K562 (cell line): ENCODE measurements at regions not wholly inside any gene's neighbourhood (a gene's known extent, or its start where the extent isn't known, plus 50 kb on each side); places are given as distances from the start of the nearest gene placed in this dataset.

ENCODE experiments used
- ATAC-seq: fragments of 200-7000 bp; cut with Tn5 transposase; 3 replicates; pipeline ENCODE4 v1.9.1; 2020; ENCODE audit warnings: moderate library complexity
- BruUV-seq: library from RNA; stranded (reverse); fragments of 400-500 nt; replicated peaks from 2 replicates; lab custom pipeline; 2021; lab: Mats Ljungman, UMichigan
- CTCF ChIA-PET: fragments of 300-600 bp; formaldehyde crosslinking; extraction: SDS; loops from one replicate; lab custom pipeline; 2021; ENCODE audit warnings: low intra/inter-chr PET ratio; lab: Yijun Ruan, JAX
- POLR2A ChIA-PET: fragments of 300-600, 350-650 bp; sonication (Branson Sonifier 250); formaldehyde crosslinking; extraction: SDS; loops from one replicate; lab custom pipeline; 2021; ENCODE audit warnings: antibody characterized with exemption, inconsistent platforms; lab: Yijun Ruan, JAX
- DNase-seq, 4 experiments: peaks; one replicate each; pipeline versions ENCODE4 v3.0.0 to v3.0.0-alpha.2; 2011 to 2018; ENCODE audit warnings: low spot score in 3 of 4, mixed read lengths in 3 of 4; ENCODE audit errors: extremely low read depth in 1 of 4
- FAIRE-seq: peaks from 2 replicates; lab custom pipeline; 2011; peaks lifted over from hg19 to GRCh38; lab: Jason Lieb, UNC
- H2AFZ ChIP-seq: 2 replicates; pipeline ENCODE4 v1.6.0; 2011; ENCODE audit warnings: low read depth, low read length, control low read depth, inconsistent platforms
- H3K27ac ChIP-seq: fragments of 200-600 bp; 3 replicates; pipeline ENCODE4 v1.8.0; 2011; ENCODE audit warnings: low read depth, mild to moderate bottlenecking, control low read depth, inconsistent platforms, low read length, moderate library complexity, mixed read lengths; ENCODE audit errors: extremely low read depth
- H3K27me3 ChIP-seq, 2 experiments: fragments of 300-600 bp in 1 of 2; 2 replicates in 1 of 2; 3 replicates in 1 of 2; pipeline versions ENCODE4 v1.6.0 to v1.8.0; 2011; ENCODE audit warnings: inconsistent platforms in 2 of 2, low read length in 2 of 2, mild to moderate bottlenecking in 1 of 2, mixed read lengths in 1 of 2, moderate library complexity in 1 of 2; ENCODE audit not compliant: control insufficient read depth in 2 of 2, insufficient read depth in 2 of 2
- H3K36me3 ChIP-seq: fragments of 300-600 bp; 3 replicates; pipeline ENCODE4 v1.8.0; 2011; ENCODE audit warnings: mild to moderate bottlenecking, low read length, inconsistent platforms; ENCODE audit not compliant: control insufficient read depth, insufficient read depth
- H3K4me1 ChIP-seq, 2 experiments: fragments of 200-600 bp in 1 of 2; replicated peaks in 1 of 2; 2 replicates in 1 of 2; 3 replicates in 1 of 2; pipeline versions ENCODE4 v1.5.1 to v1.8.0; 2011; ENCODE audit warnings: inconsistent platforms in 2 of 2, low read length in 2 of 2, mild to moderate bottlenecking in 1 of 2, mixed read lengths in 1 of 2, moderate library complexity in 1 of 2; ENCODE audit not compliant: control insufficient read depth in 2 of 2, insufficient read depth in 2 of 2
- H3K4me2 ChIP-seq: 2 replicates; pipeline ENCODE4 v1.6.1; 2011; ENCODE audit warnings: low read length, control low read depth, inconsistent platforms, mixed read lengths; ENCODE audit not compliant: insufficient read depth
- H3K4me3 ChIP-seq: fragments of 200-600 bp; sonication (generic), shearing (Covaris generic); 2 replicates; pipeline ENCODE4 v1.5.1; 2016; ENCODE audit warnings: control low read depth, inconsistent platforms
- H3K79me2 ChIP-seq: fragments of 200-600 bp; 3 replicates; pipeline ENCODE4 v1.8.0; 2011; ENCODE audit warnings: low read length, inconsistent platforms; ENCODE audit not compliant: control insufficient read depth, insufficient read depth
- H3K9ac ChIP-seq, 2 experiments: 2 replicates each; pipeline versions ENCODE4 v1.6.0 to v1.6.1; 2011; ENCODE audit warnings: low read depth in 2 of 2, low read length in 2 of 2, control low read depth in 1 of 2, inconsistent platforms in 1 of 2, mild to moderate bottlenecking in 1 of 2, mixed read lengths in 1 of 2; ENCODE audit not compliant: insufficient read depth in 1 of 2
- H3K9me1 ChIP-seq: one replicate; pipeline ENCODE4 v1.6.0; 2011; ENCODE audit warnings: inconsistent platforms, mild to moderate bottlenecking, low read length, moderate library complexity; ENCODE audit not compliant: control insufficient read depth, insufficient read depth
- H3K9me3 ChIP-seq: replicated peaks from 2 replicates; pipeline ENCODE4 v1.5.1; 2011; ENCODE audit warnings: low read depth, low read length, inconsistent platforms; ENCODE audit not compliant: control insufficient read depth, insufficient read depth
- H4K20me1 ChIP-seq: replicated peaks from 2 replicates; pipeline ENCODE4 v1.6.1; 2011; ENCODE audit warnings: low read length, inconsistent platforms, mixed read lengths; ENCODE audit not compliant: control insufficient read depth, insufficient read depth
- AFF1 ChIP-seq, 2 experiments: fragments of 450-650 bp; IDR thresholded peaks; 2 replicates each; pipeline ENCODE4 v1.6.1; 2018; ENCODE audit warnings: mild to moderate bottlenecking in 2 of 2, low read depth in 1 of 2; ENCODE audit not compliant: partially characterized antibody in 2 of 2
- ARID3A ChIP-seq: IDR thresholded peaks from 2 replicates; pipeline ENCODE4 v1.6.1; 2012; ENCODE audit warnings: low read depth, low read length, improper control_type of control experiment, borderline replicate concordance
- CEBPZ ChIP-seq: fragments of 150-350 bp; IDR thresholded peaks from 2 replicates; pipeline ENCODE4 v1.6.1; 2014; ENCODE audit warnings: low read depth, mild to moderate bottlenecking, low read length, borderline replicate concordance
- COPS2 ChIP-seq: fragments of 450-650 bp; conservative IDR thresholded peaks from 2 replicates; pipeline ENCODE4 v1.6.1; 2016; ENCODE audit warnings: mild to moderate bottlenecking, moderate library complexity
- E2F1 ChIP-seq: sonication (generic); formaldehyde crosslinking; IDR thresholded peaks from 2 replicates; pipeline ENCODE4 v1.8.1; 2023; ENCODE audit warnings: mild to moderate bottlenecking, missing genetic modification reagents, moderate library complexity
- NR2C2 ChIP-seq, 2 experiments: fragments of 200-800 bp in 1 of 2; sonication (Bioruptor generic) in 1 of 2; sonication (generic) in 1 of 2; formaldehyde crosslinking in 1 of 2; IDR thresholded peaks; 2 replicates each; pipeline versions ENCODE4 v1.6.1 to v1.8.0; 2016 to 2022; ENCODE audit warnings: mild to moderate bottlenecking in 1 of 2, missing compliant biosample characterization in 1 of 2, missing genetic modification characterization in 1 of 2, missing genetic modification reagents in 1 of 2
- ZNF778 ChIP-seq: fragments of 450-650 bp; formaldehyde crosslinking; IDR thresholded peaks from 2 replicates; pipeline ENCODE4 v1.4.0; 2020; ENCODE audit warnings: mild to moderate bottlenecking, moderate library complexity
- WGBS: fragments of 100-300 bp; shearing (Covaris generic); methylation state at CpG from one replicate; pipeline ENCODE4 v1.1.6; 2016; ENCODE audit warnings: low coverage, mixed read lengths; ENCODE audit not compliant: insufficient coverage; ENCODE audit errors: missing lambda C conversion rate; 5-methylcytosine and 5-hydroxymethylcytosine counted together
- in situ Hi-C: fragments of 300-500 bp; cut with MboI; formaldehyde crosslinking; loops from 4 replicates; pipeline ENCODE4 v1.15.0; 2018; ENCODE audit warnings: inconsistent platforms, mixed read lengths
- intact Hi-C: fragments of 100-400 bp; cut with micrococcal nuclease; formaldehyde crosslinking; loops from 2 replicates; pipeline ENCODE4 v1.14.2; 2022

- FAIRE-seq (no peak), DNase-seq (no peak), ATAC-seq (no peak)
- in situ Hi-C loops, result no loop called here
- no peaks in the 10 kb centered on the region for H3K27me3 ChIP-seq
- no peak overlapping the region for H3K4me2 ChIP-seq
- no peaks in the 10 kb centered on the region for H3K9me3 ChIP-seq
- no peak overlapping the region for H3K9ac ChIP-seq
- ChIA-PET CTCF (no interaction called here), POLR2A (no interaction called here)
- H2AFZ ChIP-seq, result no peak overlapping the region
- peaks cover 7 to 25% of the 10 kb centered on the region in 2 experiments; a peak in 3 of 5 replicates for H3K4me1 ChIP-seq
- H4K20me1 ChIP-seq, result no peaks in the 10 kb centered on the region
- no peak overlapping the region for H3K4me3 ChIP-seq
- no peaks in the 10 kb centered on the region for H3K79me2 ChIP-seq
- no peak overlapping the region for H3K27ac ChIP-seq
- 62% methylated on average over 2 of the region's 2 CpGs for WGBS
- no peaks in the 10 kb centered on the region for H3K9me1 ChIP-seq
- no peaks in the 10 kb centered on the region for H3K36me3 ChIP-seq
- no TSS peak for BruUV-seq
- intact Hi-C loops, result no loop called here
- TF ChIP-seq ARID3A (no peak), AFF1 (IDR thresholded peaks at IDR 0.05; ENCODE audit: low read depth in 1 of 2, partially characterized antibody in 2 of 2) (no peak), COPS2 (no peak), E2F1 (CRISPR knock-in tag) (no peak), CEBPZ (no peak), NR2C2 (CRISPR knock-in tag; IDR thresholded peaks at IDR 0.05) (no peak), NR2C2 (tag; IDR thresholded peaks at IDR 0.05) (no peak), ZNF778 (CRISPR knock-in tag) (no peak)
Measured at GRCh38 chr3:57003676-57004075, 56.8 kb upstream of the SPATA12 start.
